Karpas-422 (cell line): ENCODE measurements at regions not wholly inside any gene's neighbourhood (a gene's known extent, or its start where the extent isn't known, plus 50 kb on each side); places are given as distances from the start of the nearest gene placed in this dataset.

Experiments used
- DNase-seq: peaks from one replicate; pipeline ENCODE4 v3.0.0-alpha.2; 2015
- H2AFZ ChIP-seq: fragments of 200-600 bp; sonication (generic); 2 replicates; pipeline ENCODE4 v1.6.1; 2014; ENCODE audit warnings: antibody characterized with exemption, low read length, mixed read lengths
- H3K27ac ChIP-seq: fragments of 200-600 bp; sonication (generic); 2 replicates; pipeline ENCODE4 v1.5.1; 2014; ENCODE audit warnings: mild to moderate bottlenecking, low read length, moderate library complexity
- H3K27me3 ChIP-seq: fragments of 200-600 bp; sonication (generic); 2 replicates; pipeline ENCODE4 v1.6.1; 2014; ENCODE audit warnings: low read length, mixed read lengths
- H3K36me3 ChIP-seq: fragments of 200-600 bp; sonication (generic); 2 replicates; pipeline ENCODE4 v1.6.1; 2014; ENCODE audit warnings: low read length, mixed read lengths; ENCODE audit not compliant: insufficient read depth
- H3K4me1 ChIP-seq: fragments of 200-600 bp; sonication (generic); 2 replicates; pipeline ENCODE4 v1.6.1; 2014; ENCODE audit warnings: mild to moderate bottlenecking, low read length, mixed read lengths
- H3K4me2 ChIP-seq: fragments of 200-600 bp; sonication (generic); 2 replicates; pipeline ENCODE4 v1.6.1; 2014; ENCODE audit warnings: low read length, low read depth, mild to moderate bottlenecking; ENCODE audit not compliant: poor library complexity, severe bottlenecking
- H3K4me3 ChIP-seq: fragments of 200-600 bp; sonication (generic); 2 replicates; pipeline ENCODE4 v1.5.1; 2014; ENCODE audit warnings: mild to moderate bottlenecking, antibody characterized with exemption, low read length, mixed read lengths
- H3K79me2 ChIP-seq: fragments of 200-600 bp; sonication (generic); 2 replicates; pipeline ENCODE4 v1.6.1; 2014; ENCODE audit warnings: mild to moderate bottlenecking, low read length, mixed read lengths
- H3K9ac ChIP-seq: fragments of 200-600 bp; sonication (generic); 2 replicates; pipeline ENCODE4 v1.6.0; 2014; ENCODE audit warnings: low read length
- H3K9me2 ChIP-seq: fragments of 200-600 bp; sonication (generic), shearing (Covaris generic); replicated peaks from 2 replicates; pipeline ENCODE4 v1.6.0; 2014; ENCODE audit warnings: mild to moderate bottlenecking, low read length, moderate library complexity; ENCODE audit not compliant: insufficient read depth
- H3K9me3 ChIP-seq: fragments of 300-700, 200-600 bp; sonication (generic); 2 replicates; pipeline ENCODE4 v1.6.1; 2014; ENCODE audit warnings: low read length, mixed read lengths
- H4K20me1 ChIP-seq: fragments of 200-600 bp; sonication (generic); 2 replicates; pipeline ENCODE4 v1.6.1; 2014; ENCODE audit warnings: mild to moderate bottlenecking, antibody characterized with exemption, low read length, low read depth; ENCODE audit not compliant: insufficient read depth

DNA sequence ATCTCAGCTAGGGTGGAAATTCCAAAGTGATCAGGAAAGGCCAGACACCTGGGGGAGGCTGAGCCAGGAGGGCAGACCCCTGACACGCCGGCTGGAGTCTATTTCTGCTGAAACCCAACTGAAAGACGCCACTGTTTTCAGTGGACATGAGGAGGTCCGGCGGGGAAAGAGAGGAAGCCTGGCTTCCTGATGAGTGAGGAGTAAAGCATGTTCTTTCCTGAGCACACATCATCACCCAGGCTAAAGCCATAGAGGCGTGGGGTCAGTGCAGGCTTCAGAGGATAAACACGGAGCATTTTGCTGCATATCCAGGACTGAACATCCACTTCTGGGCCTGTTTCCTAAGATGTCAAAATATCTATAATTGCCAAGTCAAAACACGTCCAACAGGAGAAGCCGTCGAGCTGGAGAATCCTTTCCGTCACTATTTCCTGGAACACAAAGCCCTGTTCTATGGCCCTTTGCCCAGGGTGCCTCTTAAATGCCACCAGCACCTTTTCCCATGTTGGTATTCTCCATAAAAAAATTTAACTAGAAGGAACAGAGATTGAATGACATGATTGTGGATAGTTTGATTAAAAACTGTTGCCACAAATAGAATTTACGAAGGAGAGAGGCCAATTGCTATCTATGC lies 597.9 kb upstream of the ADAMTS16 start:
- Histone ChIP-seq H2AFZ (no peak overlapping the region), H3K4me2 (no peak overlapping the region), H3K9ac (no peak overlapping the region), H3K4me1 (no peaks in the 10 kb centered on the region), H3K36me3 (no peaks in the 10 kb centered on the region), H3K9me3 (no peaks in the 10 kb centered on the region; the same call in 1 of the 2 replicates), H3K9me2 (no peaks in the 10 kb centered on the region), H3K4me3 (no peak overlapping the region), H4K20me1 (no peaks in the 10 kb centered on the region), H3K27ac (no peak overlapping the region), H3K27me3 (no peaks in the 10 kb centered on the region), H3K79me2 (no peaks in the 10 kb centered on the region)
- DNase-seq, result no peak

DNA sequence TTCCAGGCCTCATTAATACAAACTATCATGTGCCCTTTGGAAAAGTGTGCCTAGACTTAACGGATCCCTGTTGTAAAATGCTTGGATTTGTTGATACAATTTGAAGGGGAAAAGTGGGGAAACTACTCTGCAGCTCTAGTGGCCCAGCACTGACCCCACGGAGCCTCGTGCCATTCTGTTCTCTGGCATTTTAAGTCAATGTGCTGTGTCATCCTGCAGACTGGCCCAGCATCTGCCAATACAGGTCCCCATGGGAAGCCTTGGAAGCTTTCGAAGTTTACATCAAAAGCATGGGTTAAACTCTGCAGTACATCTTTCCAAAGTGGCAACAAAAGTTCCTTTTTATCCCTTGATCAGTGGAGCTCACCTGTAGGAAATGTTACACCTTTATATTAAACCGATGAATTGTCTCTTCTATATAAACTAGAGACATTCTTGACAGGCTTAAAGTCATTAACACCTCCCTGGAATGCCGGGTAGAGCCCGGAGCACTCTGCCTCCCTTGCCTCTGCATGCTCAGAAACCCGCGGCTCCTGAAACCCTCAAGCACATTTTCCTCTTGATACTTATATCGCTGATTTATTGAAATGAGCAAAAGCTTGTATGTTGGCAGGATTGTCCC lies 596.0 kb upstream of the ADAMTS16 start:
- H3K9ac ChIP-seq, result no peak overlapping the region
- H3K4me3 ChIP-seq, result no peak overlapping the region
- peaks cover 3% of the 10 kb centered on the region for H3K9me3 ChIP-seq
- H4K20me1 ChIP-seq, result no peaks in the 10 kb centered on the region
- H3K4me1 ChIP-seq, result no peaks in the 10 kb centered on the region
- no peak overlapping the region for H3K4me2 ChIP-seq
- H3K27ac ChIP-seq, result no peak overlapping the region
- H2AFZ ChIP-seq, result no peak overlapping the region
- no peaks in the 10 kb centered on the region for H3K27me3 ChIP-seq
- no peaks in the 10 kb centered on the region for H3K36me3 ChIP-seq
- no peaks in the 10 kb centered on the region for H3K79me2 ChIP-seq
- no peak for DNase-seq
- H3K9me2 ChIP-seq, result no peaks in the 10 kb centered on the region

DNA sequence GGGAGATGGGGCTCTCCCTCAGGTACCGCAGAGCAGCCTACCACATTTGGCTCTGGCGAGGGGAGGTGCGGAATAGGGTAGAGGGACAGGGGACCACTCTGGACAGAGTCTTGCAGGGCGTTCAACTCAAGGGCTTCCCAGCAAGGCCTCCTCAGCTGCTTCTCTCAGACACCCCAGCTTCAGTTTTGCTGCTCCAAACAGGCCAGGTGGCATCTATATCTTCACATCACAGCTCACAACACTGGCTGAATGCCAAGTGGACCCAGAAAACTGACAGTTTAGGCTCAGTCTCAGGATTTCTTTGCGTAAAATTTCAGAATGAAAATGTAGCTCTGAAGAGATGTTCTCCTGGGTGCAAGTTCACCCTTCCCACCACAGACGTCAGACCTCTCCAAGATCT lies 592.6 kb upstream of the ADAMTS16 start:
- Histone ChIP-seq H3K27me3 (no peaks in the 10 kb centered on the region), H3K9ac (no peak overlapping the region), H3K4me1 (no peaks in the 10 kb centered on the region), H4K20me1 (no peaks in the 10 kb centered on the region), H3K27ac (no peak overlapping the region), H3K79me2 (no peaks in the 10 kb centered on the region), H3K9me3 (peaks cover 13% of the 10 kb centered on the region), H3K4me3 (no peak overlapping the region), H3K36me3 (no peaks in the 10 kb centered on the region), H3K4me2 (no peak overlapping the region), H3K9me2 (no peaks in the 10 kb centered on the region), H2AFZ (no peak overlapping the region)
- no peak for DNase-seq

DNA sequence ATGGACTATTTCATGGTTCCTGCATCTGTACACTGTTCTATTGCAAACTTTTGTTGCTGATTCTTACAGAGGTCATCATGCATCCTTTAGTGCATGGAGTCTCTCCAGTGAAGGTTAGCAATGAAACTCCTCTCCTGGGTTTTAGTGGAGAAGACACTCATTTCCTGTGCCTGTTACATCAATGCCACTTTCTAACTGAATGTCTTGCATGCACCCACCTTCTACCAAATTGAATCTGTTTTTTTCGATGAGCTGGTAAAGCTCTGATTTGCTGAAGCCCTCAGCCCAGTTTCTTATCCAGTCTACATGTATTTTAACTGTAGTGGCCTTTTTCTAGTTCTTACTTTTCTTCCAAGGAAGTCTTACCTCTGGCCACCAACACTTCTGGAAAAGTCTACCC lies 591.8 kb upstream of the ADAMTS16 start:
- Histone ChIP-seq H3K9ac (no peak overlapping the region), H3K36me3 (no peaks in the 10 kb centered on the region), H3K4me3 (no peak overlapping the region), H2AFZ (no peak overlapping the region), H3K79me2 (no peaks in the 10 kb centered on the region), H3K9me2 (no peaks in the 10 kb centered on the region), H3K4me2 (no peak overlapping the region), H3K27me3 (no peaks in the 10 kb centered on the region), H3K9me3 (peaks cover 16% of the 10 kb centered on the region), H4K20me1 (no peaks in the 10 kb centered on the region), H3K4me1 (no peaks in the 10 kb centered on the region), H3K27ac (no peak overlapping the region)
- DNase-seq, result no peak

DNA sequence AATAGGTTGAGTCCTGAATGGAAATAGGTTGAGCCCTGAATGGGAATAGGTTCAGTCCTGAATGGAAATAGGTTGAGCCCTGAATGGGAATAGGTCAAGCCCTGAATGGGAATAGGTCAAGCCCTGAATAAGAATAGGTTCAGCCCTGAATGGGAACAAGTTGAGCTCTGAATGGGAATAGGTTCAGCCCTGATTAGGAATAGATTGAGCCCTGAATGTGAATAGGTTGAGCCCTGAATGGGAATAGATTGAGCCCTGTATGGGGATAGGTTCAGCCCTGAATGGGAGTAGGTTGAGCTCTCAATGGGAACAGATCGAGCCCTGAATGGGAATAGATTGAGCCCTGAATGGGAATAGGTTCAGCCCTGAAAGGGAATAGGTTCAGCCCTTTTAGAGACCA lies 590.8 kb upstream of the ADAMTS16 start:
- Histone ChIP-seq H3K27ac (no peak overlapping the region), H3K4me1 (no peaks in the 10 kb centered on the region), H3K79me2 (no peaks in the 10 kb centered on the region), H3K36me3 (no peaks in the 10 kb centered on the region), H3K9me3 (peaks cover 20% of the 10 kb centered on the region), H3K27me3 (no peaks in the 10 kb centered on the region), H3K4me2 (no peak overlapping the region), H3K9me2 (no peaks in the 10 kb centered on the region), H2AFZ (no peak overlapping the region), H3K9ac (no peak overlapping the region), H3K4me3 (no peak overlapping the region), H4K20me1 (no peaks in the 10 kb centered on the region)
- DNase-seq, result no peak

DNA sequence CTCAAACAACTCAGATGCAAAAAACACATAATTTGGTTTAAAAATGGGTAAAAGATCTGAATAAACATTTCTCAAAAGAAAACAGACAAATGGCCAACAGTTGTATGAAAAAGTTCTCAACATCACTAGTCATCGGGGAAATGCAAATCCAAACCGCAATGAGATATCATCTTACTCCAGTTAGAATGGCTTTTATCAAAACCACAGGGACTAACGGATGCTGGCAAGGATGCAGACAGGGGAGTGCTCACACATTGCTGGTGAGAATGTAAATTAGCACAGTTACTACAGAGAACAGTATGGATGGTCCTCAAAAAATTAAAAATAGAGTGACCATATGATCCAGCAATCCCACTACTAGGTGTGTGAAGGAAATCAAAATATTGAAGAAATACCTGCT lies 589.1 kb upstream of the ADAMTS16 start:
- no peak for DNase-seq

DNA sequence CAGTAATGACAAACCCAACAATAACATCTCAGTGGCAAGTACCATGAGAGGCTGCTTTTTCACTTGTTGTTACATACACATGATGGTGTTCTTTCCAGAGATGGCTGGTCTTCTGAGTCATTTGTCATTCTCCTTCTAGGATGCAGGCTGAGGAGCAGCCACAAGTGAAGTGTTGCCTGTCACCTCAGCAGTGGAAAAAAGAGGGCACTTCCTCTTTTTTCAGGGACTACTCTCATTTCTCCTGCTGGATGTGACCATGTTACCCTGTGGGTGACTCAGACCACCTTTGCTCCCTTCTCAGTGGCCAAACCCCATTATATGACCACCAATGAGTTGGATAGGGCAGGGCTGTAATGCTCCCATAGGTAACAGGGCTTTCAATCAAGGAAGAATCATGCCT lies 587.0 kb upstream of the ADAMTS16 start:
- no peak for DNase-seq
- Histone ChIP-seq H3K4me1 (no peaks in the 10 kb centered on the region), H3K27me3 (no peaks in the 10 kb centered on the region), H3K36me3 (no peaks in the 10 kb centered on the region), H3K4me2 (no peak overlapping the region), H2AFZ (no peak overlapping the region), H3K9me2 (no peaks in the 10 kb centered on the region), H3K9me3 (peaks cover 30% of the 10 kb centered on the region), H3K79me2 (no peaks in the 10 kb centered on the region), H3K9ac (no peak overlapping the region), H3K4me3 (no peak overlapping the region), H4K20me1 (no peaks in the 10 kb centered on the region), H3K27ac (no peak overlapping the region)

More for the DNA sequence above, 589.1 kb upstream of the ADAMTS16 start:
- H3K27ac ChIP-seq, result no peak overlapping the region
- no peaks in the 10 kb centered on the region for H4K20me1 ChIP-seq
- H3K36me3 ChIP-seq, result no peaks in the 10 kb centered on the region
- no peak overlapping the region for H3K9ac ChIP-seq
- no peak overlapping the region for H3K4me2 ChIP-seq
- no peak overlapping the region for H3K4me3 ChIP-seq
- no peaks in the 10 kb centered on the region for H3K27me3 ChIP-seq
- no peak overlapping the region for H2AFZ ChIP-seq
- H3K79me2 ChIP-seq, result no peaks in the 10 kb centered on the region
- H3K9me3 ChIP-seq, result peaks cover 24% of the 10 kb centered on the region
- no peaks in the 10 kb centered on the region for H3K4me1 ChIP-seq
- H3K9me2 ChIP-seq, result no peaks in the 10 kb centered on the region

DNA sequence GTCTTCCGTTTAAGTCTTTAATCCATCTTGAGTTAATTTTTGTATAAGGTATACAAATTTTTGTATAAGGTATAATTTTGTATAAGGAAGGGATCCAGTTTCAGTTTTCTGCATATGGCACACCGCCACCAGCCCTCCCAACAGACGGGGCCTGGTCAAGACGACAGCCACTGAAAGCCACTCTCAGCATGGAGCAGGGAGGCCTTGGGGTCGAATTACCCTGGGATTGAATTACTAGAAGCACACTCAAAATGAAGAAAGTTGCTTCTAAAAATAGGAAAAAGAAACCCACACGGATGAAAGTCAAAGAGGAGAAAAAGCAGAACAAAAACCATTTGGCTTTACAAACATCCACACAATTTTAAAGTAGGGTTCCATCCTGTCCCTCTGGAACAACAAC lies 586.2 kb upstream of the ADAMTS16 start:
- no peak overlapping the region for H3K4me2 ChIP-seq
- no peak overlapping the region for H3K9ac ChIP-seq
- no peak overlapping the region for H2AFZ ChIP-seq
- H3K79me2 ChIP-seq, result no peaks in the 10 kb centered on the region
- no peak overlapping the region for H3K27ac ChIP-seq
- H3K9me2 ChIP-seq, result no peaks in the 10 kb centered on the region
- H3K27me3 ChIP-seq, result no peaks in the 10 kb centered on the region
- H3K4me3 ChIP-seq, result no peak overlapping the region
- no peak for DNase-seq
- H3K36me3 ChIP-seq, result no peaks in the 10 kb centered on the region
- H3K4me1 ChIP-seq, result no peaks in the 10 kb centered on the region
- peaks cover 27% of the 10 kb centered on the region for H3K9me3 ChIP-seq
- H4K20me1 ChIP-seq, result no peaks in the 10 kb centered on the region
